ENCODE measurements at regions not wholly inside any gene's neighbourhood (a gene's known extent, or its start where the extent isn't known, plus 50 kb on each side); places are given as distances from the start of the nearest gene placed in this dataset.

DNA sequence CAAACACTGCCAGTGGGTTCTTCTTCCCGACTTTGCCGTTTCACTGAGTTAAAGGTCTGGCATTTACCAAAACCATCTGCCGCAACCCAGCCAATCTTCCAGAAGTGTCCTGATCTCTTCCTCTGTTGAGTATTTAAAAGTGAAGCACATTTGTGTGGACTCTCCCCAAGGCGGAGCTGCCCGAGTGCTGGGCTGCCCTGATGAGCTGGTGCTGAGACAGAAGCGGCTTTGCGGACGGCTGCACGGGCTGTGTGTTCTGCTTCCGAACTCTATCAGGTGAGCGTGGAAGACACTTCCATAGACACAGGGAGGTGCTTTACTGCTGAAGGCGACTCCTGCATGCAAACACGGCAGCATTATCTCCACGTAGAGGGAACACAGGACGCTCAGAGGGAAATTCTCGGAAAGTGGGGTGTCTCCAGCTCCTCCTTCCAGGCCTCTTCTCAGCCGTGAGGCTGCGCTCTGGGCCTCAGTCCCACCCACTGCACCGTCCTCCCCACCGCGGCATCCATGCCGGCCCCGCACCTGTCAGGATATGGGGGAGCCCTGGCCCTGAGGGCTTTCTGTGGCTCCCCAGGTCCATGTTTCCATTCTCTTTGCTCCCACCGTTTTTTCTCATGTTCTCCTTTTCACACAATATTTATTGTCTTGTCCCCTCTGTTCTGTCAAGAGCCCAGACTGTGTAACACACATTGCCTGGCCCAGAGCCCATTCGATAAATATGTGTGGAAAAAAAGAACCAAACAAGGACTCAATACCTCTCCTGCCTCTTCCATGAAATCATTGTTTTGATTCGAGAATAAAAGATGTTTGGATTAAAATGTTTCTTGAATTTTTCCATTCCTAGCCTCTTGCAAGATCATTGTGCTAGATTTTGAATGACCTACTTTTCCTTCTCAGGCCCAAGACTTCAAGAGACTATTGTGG, 205.1 kb downstream of the DLL1 start:
- no peak overlapping the region for H2BK5ac ChIP-seq (ENCODE audit: low read depth, low read length)
- no peaks in the 10 kb centered on the region for H4K20me1 ChIP-seq (replicated peaks in 1 of 2; ENCODE audit: control insufficient read depth in 1 of 2, insufficient read depth in 2 of 2, low read length in 2 of 2)
- no peak overlapping the region; the same call in 1 of the 2 replicates for H3K18ac ChIP-seq (ENCODE audit: extremely low read depth, low read length)
- no peak overlapping the region for H2AFZ ChIP-seq (ENCODE audit: low read length)
- no peak overlapping the region for H3K27ac ChIP-seq (ENCODE audit: low read depth, low read length)
- CTCF ChIA-PET (ENCODE audit: partially characterized antibody) = interaction anchor here (1.0 kb wide), 1 partner anchor 254 kb away, joined by 3 read pairs; no protein-coding TSS in a partner anchor
- H3K4ac ChIP-seq (replicated peaks; ENCODE audit: insufficient read length, low read depth, low read length) = no peak overlapping the region
- no peak overlapping the region for H2BK15ac ChIP-seq (ENCODE audit: low read length)
- H3K79me2 ChIP-seq (ENCODE audit: control insufficient read depth in 1 of 2, insufficient read depth in 2 of 2, low read length in 2 of 2) = no peaks in the 10 kb centered on the region
- no peak overlapping the region for H3K4me2 ChIP-seq (ENCODE audit: insufficient read depth in 1 of 2, low read depth in 2 of 2, low read length in 2 of 2)
- DNase-seq (ENCODE audit: low read depth in 1 of 2, low spot score in 2 of 2) (peak in 1 of 2 experiments; percentile 33), FAIRE-seq (no peak)
- no peak overlapping the region for H2BK12ac ChIP-seq (ENCODE audit: low read depth, low read length)
- no peaks in the 10 kb centered on the region for H3K36me3 ChIP-seq (ENCODE audit: control insufficient read depth in 2 of 4, insufficient read depth in 4 of 4, low read length in 3 of 4)
- H2BK20ac ChIP-seq (ENCODE audit: low read length) = no peak overlapping the region
- no peak overlapping the region for H4K5ac ChIP-seq (ENCODE audit: insufficient read length, low read depth, low read length)
- POLR2A ChIA-PET (ENCODE audit: partially characterized antibody) = no interaction called here
- no peak overlapping the region for H3K9ac ChIP-seq (replicated peaks in 1 of 4; ENCODE audit: extremely low read depth in 1 of 4, low read depth in 3 of 4, low read length in 3 of 4)
- H3K79me1 ChIP-seq (ENCODE audit: low read depth, low read length) = no peaks in the 10 kb centered on the region
- H2AK5ac ChIP-seq (ENCODE audit: low read depth, low read length) = no peak overlapping the region
- no peak overlapping the region for H3K4me3 ChIP-seq (ENCODE audit: extremely low read depth in 1 of 4, insufficient read depth in 2 of 4, low read depth in 3 of 4, low read length in 4 of 4)
- no peaks in the 10 kb centered on the region for H3K23me2 ChIP-seq (ENCODE audit: low read depth, low read length)
- H3K27me3 ChIP-seq (replicated peaks in 1 of 4; ENCODE audit: control insufficient read depth in 3 of 4, extremely low read depth in 1 of 4, insufficient read depth in 3 of 4, low read length in 3 of 4) = no peaks in the 10 kb centered on the region
- no peaks in the 10 kb centered on the region for H3K9me3 ChIP-seq (ENCODE audit: insufficient read depth in 2 of 2, low read depth in 1 of 2, low read length in 1 of 2)
- no peaks in the 10 kb centered on the region for H3K4me1 ChIP-seq (replicated peaks in 1 of 4; ENCODE audit: control insufficient read depth in 3 of 4, insufficient read depth in 4 of 4, low read length in 3 of 4)
- no peak overlapping the region for H4K91ac ChIP-seq (replicated peaks; ENCODE audit: insufficient read length, low read length)
- no peak overlapping the region for H3K14ac ChIP-seq (ENCODE audit: insufficient read length)
- no peak overlapping the region for H3K56ac ChIP-seq (replicated peaks; ENCODE audit: insufficient read length, low read depth, low read length)
- H3K23ac ChIP-seq (ENCODE audit: insufficient read length) = no peak overlapping the region
- no peak overlapping the region for H2BK120ac ChIP-seq (replicated peaks; ENCODE audit: low read depth, low read length)
- no peak overlapping the region for H4K8ac ChIP-seq (ENCODE audit: extremely low read depth, insufficient read depth, low read length)
- 86% methylated on average over 26 of the region's 26 CpGs; no CpG with 5 or more reads in 1 of the 2 experiments for WGBS, 2 experiments (ENCODE audit: extremely low coverage in 1 of 2, insufficient coverage in 1 of 2, insufficient read length in 1 of 2, insufficient replicate concordance in 2 of 2, low coverage in 1 of 2, low lambda C conversion rate in 2 of 2, missing lambda C conversion rate in 1 of 2)
- TF ChIP-seq EP300 (IDR thresholded peaks at IDR 0.05; ENCODE audit: borderline replicate concordance in 1 of 2, low read depth in 2 of 2, low read length in 2 of 2) (no peak), SAP30 (IDR thresholded peaks at IDR 0.05; ENCODE audit: insufficient read depth, insufficient replicate concordance, low read length) (no peak), GTF2F1 (IDR thresholded peaks at IDR 0.05; ENCODE audit: borderline replicate concordance, low read depth, low read length) (no peak), SRF (IDR thresholded peaks at IDR 0.05; ENCODE audit: low read depth, low read length) (no peak), CBX5 (IDR thresholded peaks at IDR 0.05; ENCODE audit: low read depth, low read length) (no peak), SUZ12 (IDR thresholded peaks at IDR 0.05; ENCODE audit: low read length) (no peak), JUND (IDR thresholded peaks at IDR 0.05; ENCODE audit: low read length) (no peak)
- TF ChIP-seq, protein P1, sequence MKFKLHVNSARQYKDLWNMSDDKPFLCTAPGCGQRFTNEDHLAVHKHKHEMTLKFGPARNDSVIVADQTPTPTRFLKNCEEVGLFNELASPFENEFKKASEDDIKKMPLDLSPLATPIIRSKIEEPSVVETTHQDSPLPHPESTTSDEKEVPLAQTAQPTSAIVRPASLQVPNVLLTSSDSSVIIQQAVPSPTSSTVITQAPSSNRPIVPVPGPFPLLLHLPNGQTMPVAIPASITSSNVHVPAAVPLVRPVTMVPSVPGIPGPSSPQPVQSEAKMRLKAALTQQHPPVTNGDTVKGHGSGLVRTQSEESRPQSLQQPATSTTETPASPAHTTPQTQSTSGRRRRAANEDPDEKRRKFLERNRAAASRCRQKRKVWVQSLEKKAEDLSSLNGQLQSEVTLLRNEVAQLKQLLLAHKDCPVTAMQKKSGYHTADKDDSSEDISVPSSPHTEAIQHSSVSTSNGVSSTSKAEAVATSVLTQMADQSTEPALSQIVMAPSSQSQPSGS (IDR thresholded peaks at IDR 0.05; ENCODE audit: low read length) = no peak
- TF ChIP-seq, protein P2, sequence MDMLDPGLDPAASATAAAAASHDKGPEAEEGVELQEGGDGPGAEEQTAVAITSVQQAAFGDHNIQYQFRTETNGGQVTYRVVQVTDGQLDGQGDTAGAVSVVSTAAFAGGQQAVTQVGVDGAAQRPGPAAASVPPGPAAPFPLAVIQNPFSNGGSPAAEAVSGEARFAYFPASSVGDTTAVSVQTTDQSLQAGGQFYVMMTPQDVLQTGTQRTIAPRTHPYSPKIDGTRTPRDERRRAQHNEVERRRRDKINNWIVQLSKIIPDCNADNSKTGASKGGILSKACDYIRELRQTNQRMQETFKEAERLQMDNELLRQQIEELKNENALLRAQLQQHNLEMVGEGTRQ (IDR thresholded peaks at IDR 0.05; ENCODE audit: low read length) = no peak

Data from H1 (cell line).